Endothelial cell of umbilical vein (primary cell): ENCODE measurements at regions not wholly inside any gene's neighbourhood (a gene's known extent, or its start where the extent isn't known, plus 50 kb on each side); places are given as distances from the start of the nearest gene placed in this dataset.

Experiments used
- CTCF ChIP-seq, 2 donors: IDR thresholded peaks; 1 replicate in 1 of 2; 2 replicates in 1 of 2; pipeline ENCODE4 v1.5.1; 2011; ENCODE audit warnings: low read length in 2 of 2, mild to moderate bottlenecking in 2 of 2, moderate library complexity in 2 of 2, control low read depth in 1 of 2, inconsistent platforms in 1 of 2, low read depth in 1 of 2; ENCODE audit not compliant: insufficient read depth in 1 of 2; ENCODE audit errors: extremely low read depth in 1 of 2
- EZH2 ChIP-seq: IDR thresholded peaks from 2 replicates; pipeline ENCODE4 v1.6.1; 2012; ENCODE audit warnings: borderline replicate concordance, low read depth, mild to moderate bottlenecking, moderate library complexity, low read length, inconsistent platforms; ENCODE audit not compliant: severe bottlenecking
- FOS ChIP-seq: IDR thresholded peaks from 2 replicates; pipeline ENCODE4 v1.6.1; 2011; ENCODE audit warnings: mild to moderate bottlenecking, low read length, moderate library complexity, borderline replicate concordance; ENCODE audit not compliant: insufficient read depth
- GATA2 ChIP-seq: IDR thresholded peaks from 2 replicates; pipeline ENCODE4 v1.7.0; 2011; ENCODE audit warnings: low read depth, mild to moderate bottlenecking, moderate library complexity, mixed read lengths, low read length; ENCODE audit not compliant: insufficient read length, insufficient read depth
- JUN ChIP-seq: IDR thresholded peaks from 2 replicates; pipeline ENCODE4 v1.6.1; 2011; ENCODE audit warnings: borderline replicate concordance, low read depth; ENCODE audit not compliant: insufficient read length, insufficient read depth
- POLR2A ChIP-seq: IDR thresholded peaks from 2 replicates; pipeline ENCODE4 v1.6.1; 2012; ENCODE audit warnings: low read depth, mild to moderate bottlenecking, control low read depth, low read length
- POLR2AphosphoS5 ChIP-seq: IDR thresholded peaks from 2 replicates; pipeline ENCODE4 v1.6.1; 2012; ENCODE audit warnings: low read depth, mild to moderate bottlenecking, control low read depth, low read length, moderate library complexity; ENCODE audit not compliant: insufficient read depth

GRCh38 chr5:18397891-18398290 lies 763.6 kb downstream of the TAF11L14 start:
- no peak for TF ChIP-seq EZH2
- no peak for TF ChIP-seq CTCF (IDR thresholded peaks at IDR 0.05; ENCODE audit: extremely low read depth in 1 of 2, insufficient read depth in 1 of 2, low read depth in 1 of 2, low read length in 2 of 2)
- TF ChIP-seq GATA2: no peak
- no peak for TF ChIP-seq POLR2A
- no peak for TF ChIP-seq POLR2AphosphoS5
- no peak for TF ChIP-seq FOS
- no peak for TF ChIP-seq JUN
